ENCODE measurements at regions not wholly inside any gene's neighbourhood (a gene's known extent, or its start where the extent isn't known, plus 50 kb on each side); places are given as distances from the start of the nearest gene placed in this dataset.

GRCh38 chrX:118167361-118167760 is 50.8 kb upstream of the KLHL13 start:
- no peak for DNase-seq (ENCODE audit: low read depth)

GRCh38 chrX:118171356-118171755 is 54.7 kb upstream of the KLHL13 start:
- DNase-seq (ENCODE audit: low read depth) = no peak

GRCh38 chrX:118174516-118175098 is 58.0 kb upstream of the KLHL13 start:
- DNase-seq (ENCODE audit: low read depth) = no peak

- DNase-seq (ENCODE audit: low read depth) = no peak
Measured at GRCh38 chrX:118177708-118178107, 61.1 kb upstream of the KLHL13 start.

GRCh38 chrX:118178450-118178849 is 61.8 kb upstream of the KLHL13 start:
- DNase-seq (ENCODE audit: low read depth) = no peak

- no peak for DNase-seq (ENCODE audit: low read depth)
Measured at GRCh38 chrX:118179161-118179560, 62.6 kb upstream of the KLHL13 start.

GRCh38 chrX:118179718-118180117 is 63.1 kb upstream of the KLHL13 start:
- no peak for DNase-seq (ENCODE audit: low read depth)

- DNase-seq (ENCODE audit: low read depth) = no peak
Measured at GRCh38 chrX:118181030-118181429, 64.4 kb upstream of the KLHL13 start.

GRCh38 chrX:118182025-118182424 is 65.4 kb upstream of the KLHL13 start:
- DNase-seq (ENCODE audit: low read depth) = no peak

GRCh38 chrX:118182681-118183080 is 66.1 kb upstream of the KLHL13 start:
- no peak for DNase-seq (ENCODE audit: low read depth)

- no peak for DNase-seq (ENCODE audit: low read depth)
Measured at GRCh38 chrX:118183606-118184005, 67.0 kb upstream of the KLHL13 start.

- no peak for DNase-seq (ENCODE audit: low read depth)
Measured at GRCh38 chrX:118187100-118187499, 70.5 kb upstream of the KLHL13 start.

GRCh38 chrX:118189000-118189399 is 72.4 kb upstream of the KLHL13 start:
- DNase-seq (ENCODE audit: low read depth) = no peak

GRCh38 chrX:118189628-118190027 is 73.0 kb upstream of the KLHL13 start:
- DNase-seq (ENCODE audit: low read depth) = no peak

GRCh38 chrX:118197730-118198129 is 81.1 kb upstream of the KLHL13 start:
- no peak for DNase-seq (ENCODE audit: low read depth)

GRCh38 chrX:118198577-118198976 is 82.0 kb upstream of the KLHL13 start:
- no peak for DNase-seq (ENCODE audit: low read depth)

- no peak for DNase-seq (ENCODE audit: low read depth)
Measured at GRCh38 chrX:118199997-118200396, 83.4 kb upstream of the KLHL13 start.

GRCh38 chrX:118205421-118206395 is 89.1 kb upstream of the KLHL13 start:
- DNase-seq (ENCODE audit: low read depth) = no peak

GRCh38 chrX:118207831-118208453 is 91.3 kb upstream of the KLHL13 start:
- no peak for DNase-seq (ENCODE audit: low read depth)

GRCh38 chrX:118208481-118208880 is 91.9 kb upstream of the KLHL13 start:
- no peak for DNase-seq (ENCODE audit: low read depth)

GRCh38 chrX:118211891-118212816 is 95.5 kb upstream of the KLHL13 start:
- DNase-seq (ENCODE audit: low read depth) = no peak

GRCh38 chrX:118212817-118213183 is 96.2 kb upstream of the KLHL13 start:
- no peak for DNase-seq (ENCODE audit: low read depth)
